DND-41 (cell line): ENCODE measurements at regions not wholly inside any gene's neighbourhood (a gene's known extent, or its start where the extent isn't known, plus 50 kb on each side); places are given as distances from the start of the nearest gene placed in this dataset.

Source experiments
- ATAC-seq: fragments of 200-7000 bp; cut with Tn5 transposase; 3 replicates; pipeline ENCODE4 v1.9.1; 2021; ENCODE audit warnings: low read depth; ENCODE audit not compliant: insufficient read depth
- DNase-seq: peaks from one replicate; pipeline ENCODE4 v3.0.0-alpha.2; 2020
- H2AFZ ChIP-seq: 2 replicates; pipeline ENCODE4 v1.6.0; 2012; ENCODE audit warnings: low read depth, low read length
- H3K27ac ChIP-seq: 2 replicates; pipeline ENCODE4 v1.5.1; 2012; ENCODE audit warnings: low read length, inconsistent platforms
- H3K27me3 ChIP-seq: fragments of 200-600 bp; sonication (generic); 2 replicates; pipeline ENCODE4 v1.6.0; 2012; ENCODE audit warnings: low read length, mild to moderate bottlenecking, inconsistent platforms; ENCODE audit not compliant: insufficient read depth, poor library complexity
- H3K36me3 ChIP-seq: 2 replicates; pipeline ENCODE4 v1.5.1; 2012; ENCODE audit warnings: low read length, inconsistent platforms; ENCODE audit not compliant: insufficient read depth
- H3K4me1 ChIP-seq: 2 replicates; pipeline ENCODE4 v1.5.1; 2012; ENCODE audit warnings: mild to moderate bottlenecking, low read length; ENCODE audit not compliant: insufficient read depth
- H3K4me2 ChIP-seq: 2 replicates; pipeline ENCODE4 v1.6.0; 2012; ENCODE audit warnings: mild to moderate bottlenecking, moderate library complexity, low read length, inconsistent platforms; ENCODE audit not compliant: insufficient read depth
- H3K4me3 ChIP-seq, 2 experiments: fragments of 200-600 bp in 1 of 2; shearing (Covaris generic) in 1 of 2; 2 replicates each; pipeline ENCODE4 v1.5.1; 2012 to 2016; ENCODE audit warnings: inconsistent platforms in 2 of 2, low read length in 2 of 2, mild to moderate bottlenecking in 2 of 2, low read depth in 1 of 2, moderate library complexity in 1 of 2
- H3K79me2 ChIP-seq: 2 replicates; pipeline ENCODE4 v1.6.0; 2012; ENCODE audit warnings: low read length, inconsistent platforms; ENCODE audit not compliant: insufficient read depth
- H3K9ac ChIP-seq: 2 replicates; pipeline ENCODE4 v1.6.0; 2012; ENCODE audit warnings: low read depth, mild to moderate bottlenecking, inconsistent platforms, low read length, moderate library complexity
- H3K9me3 ChIP-seq: 2 replicates; pipeline ENCODE4 v1.5.1; 2012; ENCODE audit warnings: low read length, moderate library complexity, mild to moderate bottlenecking, inconsistent platforms; ENCODE audit not compliant: insufficient read depth, severe bottlenecking
- H4K20me1 ChIP-seq: 2 replicates; pipeline ENCODE4 v1.6.0; 2012; ENCODE audit warnings: low read length; ENCODE audit not compliant: insufficient read depth
- CTCF ChIP-seq: IDR thresholded peaks from 2 replicates; pipeline ENCODE4 v1.5.1; 2012; ENCODE audit warnings: borderline replicate concordance, low read length, moderate library complexity, mild to moderate bottlenecking; ENCODE audit not compliant: poor library complexity, severe bottlenecking; ENCODE audit errors: extremely low read depth
- EZH2 ChIP-seq: IDR thresholded peaks from 3 replicates; pipeline ENCODE4 v1.6.1; 2012; ENCODE audit warnings: borderline replicate concordance, low read depth, mild to moderate bottlenecking, moderate library complexity, low read length, inconsistent platforms; ENCODE audit not compliant: severe bottlenecking

GRCh38 chr4:13306356-13306755, 177.8 kb downstream of the RAB28 start:
- no peak overlapping the region for H3K27ac ChIP-seq
- no peaks in the 10 kb centered on the region for H3K4me1 ChIP-seq
- H3K4me3 ChIP-seq, result no peak overlapping the region
- H4K20me1 ChIP-seq, result no peaks in the 10 kb centered on the region
- H3K36me3 ChIP-seq, result no peaks in the 10 kb centered on the region
- no peak overlapping the region for H2AFZ ChIP-seq
- H3K4me2 ChIP-seq, result no peak overlapping the region
- no peak overlapping the region for H3K9ac ChIP-seq
- ATAC-seq (no peak), DNase-seq (no peak)
- no peaks in the 10 kb centered on the region for H3K9me3 ChIP-seq
- TF ChIP-seq EZH2 (no peak), CTCF (no peak)
- no peaks in the 10 kb centered on the region for H3K27me3 ChIP-seq
- no peaks in the 10 kb centered on the region for H3K79me2 ChIP-seq

- TF ChIP-seq CTCF (no peak), EZH2 (no peak)
- no peak for ATAC-seq
- Histone ChIP-seq H3K9me3 (no peaks in the 10 kb centered on the region), H3K4me1 (no peaks in the 10 kb centered on the region), H3K9ac (no peak overlapping the region), H3K4me3 (no peak overlapping the region), H4K20me1 (no peaks in the 10 kb centered on the region), H3K4me2 (no peak overlapping the region), H3K79me2 (no peaks in the 10 kb centered on the region), H2AFZ (no peak overlapping the region), H3K36me3 (no peaks in the 10 kb centered on the region), H3K27ac (no peak overlapping the region), H3K27me3 (no peaks in the 10 kb centered on the region)
- no peak for DNase-seq
Observed at GRCh38 chr4:13302876-13303275, 181.3 kb downstream of the RAB28 start.

GRCh38 chr4:13299343-13299742, 184.8 kb downstream of the RAB28 start:
- TF ChIP-seq EZH2, result no peak
- DNase-seq (no peak), ATAC-seq (no peak)
- Histone ChIP-seq H4K20me1 (no peaks in the 10 kb centered on the region), H3K4me3 (no peak overlapping the region), H3K9ac (no peak overlapping the region), H2AFZ (no peak overlapping the region), H3K4me1 (no peaks in the 10 kb centered on the region), H3K79me2 (no peaks in the 10 kb centered on the region), H3K36me3 (no peaks in the 10 kb centered on the region), H3K4me2 (no peak overlapping the region), H3K9me3 (peaks cover 6% of the 10 kb centered on the region), H3K27ac (no peak overlapping the region), H3K27me3 (no peaks in the 10 kb centered on the region)

- Histone ChIP-seq H3K27ac (no peak overlapping the region), H3K9me3 (peaks cover 6% of the 10 kb centered on the region), H3K79me2 (no peaks in the 10 kb centered on the region), H2AFZ (no peak overlapping the region), H3K4me3 (no peak overlapping the region), H3K4me2 (no peak overlapping the region), H3K9ac (no peak overlapping the region), H3K36me3 (no peaks in the 10 kb centered on the region), H3K27me3 (no peaks in the 10 kb centered on the region), H3K4me1 (no peaks in the 10 kb centered on the region), H4K20me1 (no peaks in the 10 kb centered on the region)
- no peak for ATAC-seq
- no peak for DNase-seq
- TF ChIP-seq EZH2 (no peak), CTCF (no peak)
Observed at GRCh38 chr4:13298655-13299054, 185.5 kb downstream of the RAB28 start.
